Gastroesophageal sphincter (tissue), 3 donors: ENCODE measurements at regions not wholly inside any gene's neighbourhood (a gene's known extent, or its start where the extent isn't known, plus 50 kb on each side); places are given as distances from the start of the nearest gene placed in this dataset.

ENCODE experiments used
- CTCF ChIP-seq, 4 experiments: fragments of 200-600 bp in 2 of 4; fragments of 450-650 bp in 2 of 4; sonication (generic) in 1 of 4; IDR thresholded peaks; one replicate each; pipeline ENCODE4 v1.5.1; 2017 to 2019; ENCODE audit warnings: antibody characterized with exemption in 4 of 4, mild to moderate bottlenecking in 2 of 4, moderate library complexity in 2 of 4
- EP300 ChIP-seq: sonication (generic); formaldehyde crosslinking; IDR thresholded peaks from one replicate; pipeline ENCODE4 v1.6.1; 2017; ENCODE audit warnings: antibody characterized with exemption, mild to moderate bottlenecking
- POLR2A ChIP-seq, 2 donors: fragments of 450-650 bp; IDR thresholded peaks; one replicate each; pipeline ENCODE4 v1.6.1; 2017; ENCODE audit warnings: antibody characterized with exemption in 2 of 2, mild to moderate bottlenecking in 2 of 2, moderate library complexity in 1 of 2
- POLR2AphosphoS5 ChIP-seq: sonication (generic); formaldehyde crosslinking; IDR thresholded peaks from one replicate; pipeline ENCODE4 v1.6.1; 2017; ENCODE audit warnings: antibody characterized with exemption

- TF ChIP-seq CTCF (IDR thresholded peaks at IDR 0.05) = no peak
- TF ChIP-seq POLR2AphosphoS5 = no peak
- no peak for TF ChIP-seq POLR2A (IDR thresholded peaks at IDR 0.05)
- no peak for TF ChIP-seq EP300
Measured at GRCh38 chr16:7957151-7957550, 624.5 kb downstream of the RBFOX1 start.
